ENCODE measurements at regions not wholly inside any gene's neighbourhood (a gene's known extent, or its start where the extent isn't known, plus 50 kb on each side); places are given as distances from the start of the nearest gene placed in this dataset.

DNA sequence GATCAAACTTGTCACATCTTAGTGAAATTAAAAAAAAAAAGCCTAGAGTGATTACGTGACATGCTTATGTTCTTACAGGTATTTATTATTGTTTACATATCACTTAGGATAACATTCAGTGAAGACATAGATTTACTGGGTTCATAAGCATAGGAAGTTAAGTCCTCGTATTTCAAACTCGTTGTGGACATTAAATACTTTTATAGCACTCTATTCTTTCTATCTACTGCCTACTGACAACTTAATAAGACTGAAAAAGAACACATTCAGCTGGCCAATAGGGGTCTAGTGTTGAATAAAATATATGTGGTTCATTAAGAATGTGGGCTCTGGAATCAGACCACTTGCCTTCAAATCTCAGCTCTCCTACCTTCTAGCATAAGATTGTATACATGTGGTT is 1927.4 kb downstream of the PCDH9 start:
- H3K27me3 ChIP-seq (ENCODE audit: control insufficient read depth, insufficient read depth, low read length): no peaks in the 10 kb centered on the region
- POLR2A ChIA-PET (ENCODE audit: unreplicated experiment): no interaction called here

More for the DNA sequence above, 1927.4 kb downstream of the PCDH9 start:
- no peaks in the 10 kb centered on the region for H3K9me1 ChIP-seq (ENCODE audit: insufficient read depth, low read length)
- no peak overlapping the region for H2AK5ac ChIP-seq (ENCODE audit: low read depth, low read length)
- H3K4me2 ChIP-seq (ENCODE audit: low read depth, low read length): no peak overlapping the region
- WGBS, 2 experiments (ENCODE audit: extremely low coverage in 2 of 2, insufficient read length in 1 of 2): no CpG with 5 or more reads among the region's 3 CpGs
- intact Hi-C loops (cut with micrococcal nuclease) (no loop called here), in situ Hi-C loops (cut with MboI; ENCODE audit: low sequenced_read_pairs) (no loop called here), dilution Hi-C loops (cut with HindIII; ENCODE audit: low sequenced_read_pairs, unreplicated experiment) (no loop called here)
- no peak for TF ChIP-seq NFE2L2 (IDR thresholded peaks at IDR 0.05; ENCODE audit: low read depth, low read length)
- TF ChIP-seq MAZ (IDR thresholded peaks at IDR 0.05; ENCODE audit: borderline replicate concordance, low read depth, low read length): no peak
- TF ChIP-seq MXI1 (IDR thresholded peaks at IDR 0.05; ENCODE audit: borderline replicate concordance, low read depth, low read length): no peak
- no peak for TF ChIP-seq CTCF (conservative IDR thresholded peaks at IDR 0.05; ENCODE audit: low read depth, low read length)
- TF ChIP-seq FOS (IDR thresholded peaks at IDR 0.05; ENCODE audit: low read depth, low read length): no peak
- TF ChIP-seq ELK1 (IDR thresholded peaks at IDR 0.05; ENCODE audit: borderline replicate concordance, low read depth, low read length): no peak
- no peak overlapping the region for H3K4ac ChIP-seq (ENCODE audit: low read depth, low read length)
- no peak overlapping the region for H3K27ac ChIP-seq (ENCODE audit: insufficient read depth, low read length)
- no peak overlapping the region for H2BK5ac ChIP-seq (ENCODE audit: low read depth, low read length, poor library complexity, severe bottlenecking)
- H3K4me1 ChIP-seq (ENCODE audit: control insufficient read depth, insufficient read depth, low read length): no peaks in the 10 kb centered on the region
- BruUV-seq (replicated peaks): no TSS peak
- H2BK120ac ChIP-seq (ENCODE audit: low read depth, low read length): no peak overlapping the region
- no peaks in the 10 kb centered on the region for H3K9me3 ChIP-seq (ENCODE audit: control insufficient read depth, insufficient read depth, low read length)
- no peak overlapping the region for H3K14ac ChIP-seq (replicated peaks; ENCODE audit: low read depth, low read length)
- no peak overlapping the region for H4K5ac ChIP-seq (ENCODE audit: low read depth, low read length)
- no peak overlapping the region for H2BK20ac ChIP-seq (ENCODE audit: low read depth, low read length)
- no peak overlapping the region for H2AFZ ChIP-seq (replicated peaks; ENCODE audit: low read length, poor library complexity)
- H3K18ac ChIP-seq (ENCODE audit: low read depth, low read length): no peak overlapping the region
- H2BK15ac ChIP-seq (ENCODE audit: low read depth, low read length): no peak overlapping the region
- no peak overlapping the region for H3K23ac ChIP-seq (ENCODE audit: low read depth, low read length)
- no peak overlapping the region for H3K56ac ChIP-seq (ENCODE audit: extremely low read depth, insufficient read depth, low read length)
- H2AK9ac ChIP-seq (replicated peaks; ENCODE audit: low read depth, low read length, poor library complexity): no peak overlapping the region
- no peak overlapping the region for H3K9ac ChIP-seq (ENCODE audit: low read depth, low read length)
- ATAC-seq (ENCODE audit: low read depth) (no peak), DNase-seq (no peak)
- H4K20me1 ChIP-seq (ENCODE audit: insufficient read depth, low read length): no peaks in the 10 kb centered on the region
- H3K4me3 ChIP-seq (ENCODE audit: insufficient read depth, low read depth, low read length): no peak overlapping the region
- no peaks in the 10 kb centered on the region for H3K79me1 ChIP-seq (ENCODE audit: low read depth in 1 of 2, low read length in 2 of 2)
- H4K91ac ChIP-seq (ENCODE audit: insufficient read depth, low read depth, low read length): no peak overlapping the region
- no peaks in the 10 kb centered on the region for H3K36me3 ChIP-seq (ENCODE audit: control insufficient read depth, insufficient read depth, low read length)
- CTCF ChIA-PET: no interaction called here
- no peak overlapping the region for H4K8ac ChIP-seq (ENCODE audit: low read depth in 2 of 2, low read length in 2 of 2)
